T-cell (primary cell): ENCODE measurements at regions not wholly inside any gene's neighbourhood (a gene's known extent, or its start where the extent isn't known, plus 50 kb on each side); places are given as distances from the start of the nearest gene placed in this dataset.

Source experiments
- ATAC-seq, 4 experiments: fragments of 200-7000 bp in 3 of 4; fragments of 150-1000 bp in 1 of 4; cut with Tn5 transposase; replicated peaks in 1 of 4; 1 replicate in 3 of 4; 2 replicates in 1 of 4; pipeline ENCODE4 v1.10.0; 2021; ENCODE audit warnings: moderate library complexity in 3 of 4, mild to moderate bottlenecking in 2 of 4, moderate number of reproducible peaks in 1 of 4
- CTCF ChIA-PET, 2 donors: fragments of 300-600 bp; sonication (Branson Sonifier 250); formaldehyde crosslinking; loops; one replicate each; lab custom pipeline; 2022; ENCODE audit warnings: antibody characterized with exemption in 2 of 2; lab: Charles Lee
- POLR2A ChIA-PET, 2 donors: fragments of 300-600 bp; sonication (Branson Sonifier 250); formaldehyde crosslinking; loops; one replicate each; lab custom pipeline; 2022; ENCODE audit warnings: antibody characterized with exemption in 2 of 2; lab: Charles Lee
- DNase-seq, 35 experiments: peaks; one replicate each; pipeline versions ENCODE4 v3.0.0 to v3.0.0-alpha.2; 2013 to 2023
- H3K27ac ChIP-seq: one replicate; pipeline ENCODE4 v1.5.1; 2013; ENCODE audit warnings: low read length
- H3K27me3 ChIP-seq, 2 experiments: replicated peaks in 1 of 2; 1 replicate in 1 of 2; 2 replicates in 1 of 2; pipeline versions ENCODE4 v1.6.1 to v1.7.0; 2013; ENCODE audit warnings: low read length in 1 of 2, mixed read lengths in 1 of 2; ENCODE audit not compliant: control insufficient read depth in 2 of 2, insufficient read depth in 2 of 2; ENCODE audit errors: extremely low read depth in 1 of 2
- H3K36me3 ChIP-seq, 2 donors: 1 replicate in 1 of 2; 2 replicates in 1 of 2; pipeline versions ENCODE4 v1.6.1 to v1.7.0; 2013; ENCODE audit warnings: low read length in 1 of 2; ENCODE audit not compliant: control insufficient read depth in 2 of 2, insufficient read depth in 1 of 2; ENCODE audit errors: extremely low read depth in 1 of 2
- H3K4me1 ChIP-seq, 2 experiments: 1 replicate in 1 of 2; 2 replicates in 1 of 2; pipeline versions ENCODE4 v1.6.1 to v1.7.0; 2013; ENCODE audit warnings: low read length in 2 of 2, mixed read lengths in 1 of 2; ENCODE audit not compliant: insufficient read depth in 2 of 2, control insufficient read depth in 1 of 2; ENCODE audit errors: extremely low read depth in 1 of 2
- H3K4me3 ChIP-seq, 2 donors: 1 replicate in 1 of 2; 2 replicates in 1 of 2; pipeline versions ENCODE4 v1.5.1 to v1.7.0; 2013; ENCODE audit warnings: mild to moderate bottlenecking in 2 of 2, low read length in 1 of 2, moderate library complexity in 1 of 2; ENCODE audit not compliant: control insufficient read depth in 1 of 2; ENCODE audit errors: extremely low read depth in 1 of 2
- H3K9me3 ChIP-seq: 2 replicates; pipeline ENCODE4 v1.7.0; 2013
- H3K27ac Mint-ChIP-seq, 2 donors: one replicate each; pipeline ENCODE4 v1.8.0; 2020 to 2021; ENCODE audit warnings: mild to moderate bottlenecking in 2 of 2, mixed read lengths in 2 of 2
- H3K27me3 Mint-ChIP-seq, 2 donors: one replicate each; pipeline ENCODE4 v1.8.0; 2021 to 2022; ENCODE audit warnings: mixed read lengths in 2 of 2
- H3K36me3 Mint-ChIP-seq: one replicate; pipeline ENCODE4 v1.8.0; 2021; ENCODE audit warnings: mixed read lengths
- H3K4me1 Mint-ChIP-seq, 3 donors: one replicate each; pipeline ENCODE4 v1.8.0; 2020 to 2022; ENCODE audit warnings: mixed read lengths in 3 of 3, mild to moderate bottlenecking in 1 of 3
- H3K4me3 Mint-ChIP-seq, 3 donors: one replicate each; pipeline ENCODE4 v1.8.0; 2020 to 2022; ENCODE audit warnings: mild to moderate bottlenecking in 3 of 3, mixed read lengths in 3 of 3, moderate library complexity in 3 of 3
- H3K9me3 Mint-ChIP-seq, 3 donors: one replicate each; pipeline ENCODE4 v1.8.0; 2020 to 2022; ENCODE audit warnings: mixed read lengths in 3 of 3
- WGBS: methylation state at CpG from one replicate; pipeline ENCODE4 v1.1.5; 2013; ENCODE audit warnings: missing lambda C conversion rate; ENCODE audit not compliant: insufficient coverage; 5-methylcytosine and 5-hydroxymethylcytosine counted together

GRCh38 chr21:38942748-38943211, 137.1 kb downstream of the ETS2 start:
- Histone ChIP-seq H3K4me3 (no peak overlapping the region), H3K36me3 (no peaks in the 10 kb centered on the region), H3K9me3 (no peaks in the 10 kb centered on the region), H3K4me1 (peaks cover 0 to 7% of the 10 kb centered on the region in 2 experiments), H3K27ac (no peak overlapping the region), H3K27me3 (peaks cover 0 to 29% of the 10 kb centered on the region in 2 experiments)
- DNase-seq (no peak), ATAC-seq (no peak)
- CTCF ChIA-PET = no interaction called here
- Mint-ChIP-seq H3K9me3 (no peaks in the 10 kb centered on the region), H3K4me1 (peaks cover 9 to 10% (median 9%) of the 10 kb centered on the region in 3 donors), H3K36me3 (no peaks in the 10 kb centered on the region), H3K27me3 (peaks cover 0 to 5% of the 10 kb centered on the region in 2 donors), H3K4me3 (no peak overlapping the region), H3K27ac (no peak overlapping the region)
- WGBS = 66% methylated on average over 6 of the region's 7 CpGs
- POLR2A ChIA-PET = no interaction called here

GRCh38 chr21:38938769-38939168, 133.0 kb downstream of the ETS2 start:
- ChIA-PET POLR2A (no interaction called here), CTCF (no interaction called here)
- H3K4me1 ChIP-seq = peaks cover 0 to 7% of the 10 kb centered on the region in 2 experiments
- H3K36me3 ChIP-seq = no peaks in the 10 kb centered on the region
- no peaks in the 10 kb centered on the region for H3K36me3 Mint-ChIP-seq
- peaks cover 9 to 14% (median 9%) of the 10 kb centered on the region in 3 donors for H3K4me1 Mint-ChIP-seq
- peaks cover 0 to 3% of the 10 kb centered on the region in 2 donors for H3K27me3 Mint-ChIP-seq
- H3K27me3 ChIP-seq = peaks cover 0 to 7% of the 10 kb centered on the region in 2 experiments
- ATAC-seq = no peak
- no peak overlapping the region for H3K4me3 ChIP-seq
- H3K27ac ChIP-seq = no peak overlapping the region
- WGBS = no CpG with 5 or more reads among the region's 8 CpGs
- H3K9me3 Mint-ChIP-seq = no peaks in the 10 kb centered on the region
- no peaks in the 10 kb centered on the region for H3K9me3 ChIP-seq
- no peak for DNase-seq
- no peak overlapping the region for H3K4me3 Mint-ChIP-seq
- H3K27ac Mint-ChIP-seq = no peak overlapping the region

GRCh38 chr21:38938343-38938742, 132.6 kb downstream of the ETS2 start:
- Mint-ChIP-seq H3K4me1 (peaks cover 9 to 14% (median 9%) of the 10 kb centered on the region in 3 donors), H3K9me3 (no peaks in the 10 kb centered on the region), H3K4me3 (no peak overlapping the region), H3K27ac (no peak overlapping the region), H3K27me3 (peaks cover 0 to 3% of the 10 kb centered on the region in 2 donors), H3K36me3 (no peaks in the 10 kb centered on the region)
- peak in 3 of 4 experiments; percentile 9 to 57 (median 53) for ATAC-seq
- DNase-seq = peak in 15 of 35 experiments; percentile 2 to 39 (median 9)
- H3K36me3 ChIP-seq = no peaks in the 10 kb centered on the region
- H3K4me1 ChIP-seq = peaks cover 0 to 7% of the 10 kb centered on the region in 2 experiments
- CTCF ChIA-PET = no interaction called here
- no peaks in the 10 kb centered on the region for H3K9me3 ChIP-seq
- peaks cover 0 to 7% of the 10 kb centered on the region in 2 experiments for H3K27me3 ChIP-seq
- POLR2A ChIA-PET = no interaction called here
- WGBS = 40% methylated on average over 2 of the region's 7 CpGs
- no peak overlapping the region for H3K27ac ChIP-seq
- no peak overlapping the region for H3K4me3 ChIP-seq

GRCh38 chr21:38937844-38938243, 132.1 kb downstream of the ETS2 start:
- Mint-ChIP-seq H3K27me3 (peaks cover 0 to 6% of the 10 kb centered on the region in 2 donors), H3K4me3 (no peak overlapping the region), H3K27ac (no peak overlapping the region), H3K4me1 (peaks cover 9 to 14% (median 9%) of the 10 kb centered on the region in 3 donors), H3K36me3 (no peaks in the 10 kb centered on the region), H3K9me3 (no peaks in the 10 kb centered on the region)
- Histone ChIP-seq H3K27me3 (peaks cover 0 to 7% of the 10 kb centered on the region in 2 experiments), H3K9me3 (no peaks in the 10 kb centered on the region), H3K4me3 (no peak overlapping the region), H3K4me1 (peaks cover 0 to 7% of the 10 kb centered on the region in 2 experiments), H3K36me3 (no peaks in the 10 kb centered on the region), H3K27ac (no peak overlapping the region)
- WGBS = 60% methylated on average over 3 of the region's 3 CpGs
- DNase-seq (no peak), ATAC-seq (no peak)
- ChIA-PET CTCF (no interaction called here), POLR2A (no interaction called here)

DNA sequence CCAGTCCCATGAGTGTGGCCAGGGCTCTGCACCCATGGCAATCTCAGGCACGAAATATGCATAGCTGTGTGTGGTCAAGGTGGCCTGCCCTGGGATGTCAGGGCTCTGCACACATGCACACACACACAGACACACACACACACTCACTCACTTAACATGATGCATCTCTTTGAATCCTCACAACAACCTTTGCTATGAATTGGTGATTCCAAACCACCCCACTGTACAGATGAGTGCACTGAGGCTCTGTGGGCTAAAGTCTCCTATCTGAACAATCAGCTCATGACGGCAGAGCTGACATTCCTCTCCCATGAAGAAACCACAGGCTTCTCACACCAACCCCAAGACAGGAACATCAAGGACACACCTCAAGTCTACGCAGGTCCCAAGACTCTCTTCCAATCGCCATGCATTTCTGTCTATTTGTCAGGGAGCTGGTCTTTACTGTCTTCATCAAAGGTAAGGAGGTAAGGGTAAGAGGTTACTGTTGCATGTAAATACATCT, 131.6 kb downstream of the ETS2 start:
- Mint-ChIP-seq H3K27ac (no peak overlapping the region), H3K36me3 (no peaks in the 10 kb centered on the region), H3K9me3 (no peaks in the 10 kb centered on the region), H3K27me3 (peaks cover 0 to 7% of the 10 kb centered on the region in 2 donors), H3K4me3 (no peak overlapping the region), H3K4me1 (peaks cover 9 to 14% (median 9%) of the 10 kb centered on the region in 3 donors)
- H3K4me1 ChIP-seq = peaks cover 0 to 7% of the 10 kb centered on the region in 2 experiments
- 20% methylated on average over 1 of the region's 4 CpGs for WGBS
- no peak overlapping the region for H3K27ac ChIP-seq
- ChIA-PET CTCF (no interaction called here), POLR2A (no interaction called here)
- no peak for DNase-seq
- ATAC-seq = no peak
- peaks cover 0 to 7% of the 10 kb centered on the region in 2 experiments for H3K27me3 ChIP-seq
- no peaks in the 10 kb centered on the region for H3K9me3 ChIP-seq
- no peaks in the 10 kb centered on the region for H3K36me3 ChIP-seq
- H3K4me3 ChIP-seq = no peak overlapping the region

DNA sequence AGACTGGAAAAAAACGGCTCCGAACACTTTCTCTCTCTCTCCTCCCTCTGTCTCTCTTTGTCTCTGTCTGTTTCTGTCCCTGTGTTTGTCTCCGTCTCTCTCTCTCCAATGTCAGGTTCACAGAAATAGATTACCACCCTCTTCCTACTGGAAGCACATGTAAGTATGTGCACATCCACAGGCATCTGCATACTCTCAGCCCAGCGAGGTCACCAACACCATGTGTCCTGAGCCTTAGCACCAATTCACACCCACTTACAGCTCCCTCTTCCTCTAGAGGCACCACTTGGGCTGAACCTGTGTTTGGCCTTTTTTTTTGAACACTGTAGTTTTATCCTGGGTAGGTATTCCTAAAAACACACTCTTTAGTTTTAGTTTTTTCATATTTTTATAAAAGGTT, 130.5 kb downstream of the ETS2 start:
- H3K27ac ChIP-seq = no peak overlapping the region
- no peak overlapping the region for H3K27ac Mint-ChIP-seq
- no peak for ATAC-seq
- peaks cover 0 to 7% of the 10 kb centered on the region in 2 experiments for H3K4me1 ChIP-seq
- CTCF ChIA-PET = no interaction called here
- POLR2A ChIA-PET = no interaction called here
- 90% methylated on average over 4 of the region's 4 CpGs for WGBS
- H3K36me3 ChIP-seq = no peaks in the 10 kb centered on the region
- no peak for DNase-seq
- H3K36me3 Mint-ChIP-seq = no peaks in the 10 kb centered on the region
- H3K27me3 ChIP-seq = peaks cover 0 to 4% of the 10 kb centered on the region in 2 experiments
- H3K9me3 ChIP-seq = no peaks in the 10 kb centered on the region
- peaks cover 9 to 14% (median 9%) of the 10 kb centered on the region in 3 donors for H3K4me1 Mint-ChIP-seq
- H3K4me3 ChIP-seq = no peak overlapping the region
- H3K27me3 Mint-ChIP-seq = peaks cover 0 to 7% of the 10 kb centered on the region in 2 donors
- no peaks in the 10 kb centered on the region for H3K9me3 Mint-ChIP-seq
- no peak overlapping the region for H3K4me3 Mint-ChIP-seq
